Endothelial cell of umbilical vein (primary cell): ENCODE measurements at regions not wholly inside any gene's neighbourhood (a gene's known extent, or its start where the extent isn't known, plus 50 kb on each side); places are given as distances from the start of the nearest gene placed in this dataset.

ENCODE experiments used
- BruUV-seq: library from RNA; stranded (reverse); fragments of 400-500 nt; replicated peaks from 2 replicates; lab custom pipeline; 2021; lab: Mats Ljungman, UMichigan
- CTCF ChIA-PET: fragments of 300-600, 350-600 bp; sonication (Branson Sonifier 250); formaldehyde crosslinking; loops from one replicate; lab custom pipeline; 2021; ENCODE audit warnings: antibody characterized with exemption, inconsistent platforms; lab: Charles Lee
- POLR2A ChIA-PET: fragments of 300-600, 350-600 bp; sonication (Branson Sonifier 250); formaldehyde crosslinking; loops from one replicate; lab custom pipeline; 2021; ENCODE audit warnings: antibody characterized with exemption, inconsistent platforms; lab: Charles Lee
- DNase-seq: peaks from one replicate; pipeline ENCODE4 v3.0.0-alpha.2; 2011; ENCODE audit warnings: low read depth, low spot score
- FAIRE-seq: peaks from 2 replicates; lab custom pipeline; 2011; peaks lifted over from hg19 to GRCh38; lab: Jason Lieb, UNC
- H2AFZ ChIP-seq: 2 replicates; pipeline ENCODE4 v1.6.0; 2012; ENCODE audit warnings: low read depth, low read length, control low read depth, inconsistent platforms
- H3K27ac ChIP-seq: 2 replicates; pipeline ENCODE4 v1.5.1; 2011; ENCODE audit warnings: low read depth, mild to moderate bottlenecking, control low read depth, low read length, moderate library complexity; ENCODE audit not compliant: insufficient read depth
- H3K27me3 ChIP-seq, 2 experiments: 2 replicates each; pipeline versions ENCODE4 v1.6.0 to v1.6.1; 2011; ENCODE audit warnings: low read length in 2 of 2, mixed read lengths in 1 of 2; ENCODE audit not compliant: control insufficient read depth in 2 of 2, insufficient read depth in 2 of 2
- H3K36me3 ChIP-seq, 2 experiments: 2 replicates in 1 of 2; 3 replicates in 1 of 2; pipeline ENCODE4 v1.5.1; 2011; ENCODE audit warnings: low read length in 2 of 2, mild to moderate bottlenecking in 1 of 2, moderate library complexity in 1 of 2; ENCODE audit not compliant: control insufficient read depth in 2 of 2, insufficient read depth in 2 of 2; ENCODE audit errors: extremely low read depth in 1 of 2
- H3K4me1 ChIP-seq: 3 replicates; pipeline ENCODE4 v1.5.1; 2011; ENCODE audit warnings: mild to moderate bottlenecking, low read length; ENCODE audit not compliant: control insufficient read depth, insufficient read depth; ENCODE audit errors: extremely low read depth
- H3K4me2 ChIP-seq: 2 replicates; pipeline ENCODE4 v1.6.1; 2011; ENCODE audit warnings: low read length, control low read depth, mixed read lengths; ENCODE audit not compliant: insufficient read depth
- H3K4me3 ChIP-seq, 3 experiments: fragments of 200-600 bp in 1 of 3; sonication (generic), shearing (Covaris generic) in 1 of 3; replicated peaks in 1 of 3; 2 replicates each; pipeline ENCODE4 v1.5.1; 2011 to 2016; ENCODE audit warnings: control low read depth in 3 of 3, low read length in 3 of 3, mild to moderate bottlenecking in 2 of 3, inconsistent platforms in 1 of 3, low read depth in 1 of 3, moderate library complexity in 1 of 3; ENCODE audit not compliant: insufficient read depth in 1 of 3
- H3K79me2 ChIP-seq: 2 replicates; pipeline ENCODE4 v1.6.0; 2012; ENCODE audit warnings: low read length, inconsistent platforms; ENCODE audit not compliant: control insufficient read depth, insufficient read depth
- H3K9ac ChIP-seq: replicated peaks from 2 replicates; pipeline ENCODE3; 2011; ENCODE audit warnings: low read length, control low read depth; ENCODE audit not compliant: insufficient read depth; ENCODE audit errors: extremely low read depth
- H3K9me1 ChIP-seq: replicated peaks from 3 replicates; pipeline ENCODE4 v1.6.0; 2011; ENCODE audit warnings: mild to moderate bottlenecking, low read length; ENCODE audit not compliant: control insufficient read depth, insufficient read depth; ENCODE audit errors: extremely low read depth
- H3K9me3 ChIP-seq: replicated peaks from 2 replicates; pipeline ENCODE4 v1.5.1; 2012; ENCODE audit warnings: low read length, inconsistent platforms; ENCODE audit not compliant: control insufficient read depth, insufficient read depth
- H4K20me1 ChIP-seq: replicated peaks from 2 replicates; pipeline ENCODE3; 2011; ENCODE audit warnings: mild to moderate bottlenecking, low read length; ENCODE audit not compliant: control insufficient read depth, insufficient read depth; ENCODE audit errors: extremely low read depth
- EZH2 ChIP-seq: IDR thresholded peaks from 2 replicates; pipeline ENCODE4 v1.6.1; 2012; ENCODE audit warnings: borderline replicate concordance, low read depth, mild to moderate bottlenecking, moderate library complexity, low read length, inconsistent platforms; ENCODE audit not compliant: severe bottlenecking
- GATA2 ChIP-seq: IDR thresholded peaks from 2 replicates; pipeline ENCODE4 v1.7.0; 2011; ENCODE audit warnings: low read depth, mild to moderate bottlenecking, moderate library complexity, mixed read lengths, low read length; ENCODE audit not compliant: insufficient read length, insufficient read depth
- MYC ChIP-seq: IDR thresholded peaks from one replicate; pipeline ENCODE4 v1.6.1; 2011; ENCODE audit warnings: mild to moderate bottlenecking, low read depth, low read length
- POLR2A ChIP-seq: IDR thresholded peaks from 2 replicates; pipeline ENCODE4 v1.6.1; 2012; ENCODE audit warnings: low read depth, mild to moderate bottlenecking, control low read depth, low read length
- POLR2AphosphoS5 ChIP-seq: IDR thresholded peaks from 2 replicates; pipeline ENCODE4 v1.6.1; 2012; ENCODE audit warnings: low read depth, mild to moderate bottlenecking, control low read depth, low read length, moderate library complexity; ENCODE audit not compliant: insufficient read depth
- dilution Hi-C: fragments of 300-500 bp; cut with MboI; formaldehyde crosslinking; loops from one replicate; pipeline ENCODE4 v1.15.0; 2019; ENCODE audit warnings: low sequenced_read_pairs; ENCODE audit not compliant: extremely low pct_ligation_motif_present
- intact Hi-C: fragments of 100-400 bp; cut with micrococcal nuclease; formaldehyde crosslinking; loops from one replicate; pipeline ENCODE4 v1.10.0; 2022
- TF ChIP-seq, protein P1 (sequence below): IDR thresholded peaks from 2 replicates; pipeline ENCODE4 v1.6.1; 2011; ENCODE audit not compliant: insufficient read depth, insufficient read length

DNA sequence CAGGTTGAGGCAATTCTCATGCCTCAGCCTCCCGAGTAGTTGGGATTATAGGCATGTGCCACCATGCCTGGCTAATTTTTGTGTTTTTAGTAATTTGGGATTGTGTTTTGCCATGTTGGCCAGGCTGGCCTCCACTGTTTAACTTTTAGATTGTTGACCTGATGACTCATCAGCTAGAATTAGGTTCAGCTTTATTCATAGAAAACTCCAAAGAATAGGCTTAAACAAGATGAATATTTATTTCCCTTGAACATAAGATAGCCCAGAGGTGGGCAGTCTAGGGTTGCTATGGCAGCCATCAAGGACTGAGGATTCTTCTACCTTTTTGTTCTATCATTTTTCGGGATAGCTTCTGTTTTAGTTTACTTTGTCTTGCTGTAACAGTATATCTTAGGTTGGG, 99.6 kb upstream of the SELENOK start:
- FAIRE-seq: no peak
- DNase-seq: no peak
- TF ChIP-seq POLR2A (no peak), MYC (no peak), EZH2 (no peak)
- TF ChIP-seq, protein P1, sequence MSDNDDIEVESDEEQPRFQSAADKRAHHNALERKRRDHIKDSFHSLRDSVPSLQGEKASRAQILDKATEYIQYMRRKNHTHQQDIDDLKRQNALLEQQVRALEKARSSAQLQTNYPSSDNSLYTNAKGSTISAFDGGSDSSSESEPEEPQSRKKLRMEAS: no peak
- Histone ChIP-seq H3K27me3 (no peaks in the 10 kb centered on the region), H3K79me2 (no peaks in the 10 kb centered on the region), H3K9me3 (no peaks in the 10 kb centered on the region), H3K36me3 (no peaks in the 10 kb centered on the region), H3K9ac (no peak overlapping the region), H3K4me3 (no peak overlapping the region), H3K27ac (no peak overlapping the region), H2AFZ (no peak overlapping the region), H3K4me2 (no peak overlapping the region), H3K4me1 (no peaks in the 10 kb centered on the region), H4K20me1 (no peaks in the 10 kb centered on the region), H3K9me1 (no peaks in the 10 kb centered on the region)
- POLR2A ChIA-PET: no interaction called here
- CTCF ChIA-PET: no interaction called here
- no TSS peak for BruUV-seq
- dilution Hi-C loops: no loop called here
- intact Hi-C loops: no loop called here

DNA sequence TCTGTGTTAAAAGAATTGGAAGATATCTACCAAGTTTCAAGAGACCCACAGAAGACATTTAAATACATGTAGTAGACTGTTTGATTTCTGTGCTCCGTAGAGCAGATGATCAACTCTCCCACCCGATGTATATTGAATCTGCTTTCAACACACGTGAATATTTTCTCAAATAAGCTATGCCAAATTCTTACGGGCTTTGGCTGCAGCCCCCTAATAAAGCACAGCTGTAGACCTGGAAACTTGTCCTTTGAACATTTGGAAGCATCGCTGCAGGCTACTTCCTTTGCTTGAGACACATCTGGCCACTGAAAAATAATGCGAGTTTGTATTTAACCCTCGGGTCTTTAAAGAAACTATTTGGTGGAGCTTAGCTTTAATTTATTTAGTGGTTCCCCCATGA, 98.3 kb upstream of the SELENOK start:
- H3K27ac ChIP-seq: no peak overlapping the region
- H3K4me3 ChIP-seq: no peak overlapping the region
- CTCF ChIA-PET: no interaction called here
- H3K79me2 ChIP-seq: no peaks in the 10 kb centered on the region
- POLR2A ChIA-PET: no interaction called here
- no peak overlapping the region for H3K9ac ChIP-seq
- dilution Hi-C loops (no loop called here), intact Hi-C loops (no loop called here)
- no peak overlapping the region for H3K4me2 ChIP-seq
- H4K20me1 ChIP-seq: no peaks in the 10 kb centered on the region
- H3K4me1 ChIP-seq: no peaks in the 10 kb centered on the region
- no peaks in the 10 kb centered on the region for H3K9me1 ChIP-seq
- no peak overlapping the region for H2AFZ ChIP-seq
- H3K27me3 ChIP-seq: no peaks in the 10 kb centered on the region
- no peaks in the 10 kb centered on the region for H3K36me3 ChIP-seq
- TF ChIP-seq GATA2 (no peak), POLR2AphosphoS5 (no peak)
- TF ChIP-seq, protein P1: no peak
- no peak for FAIRE-seq
- no peak for DNase-seq
- H3K9me3 ChIP-seq: no peaks in the 10 kb centered on the region
- BruUV-seq: no TSS peak
